Activated CD4-positive, alpha-beta memory T cell treated with anti-CD3 and anti-CD28 coated beads for 36 hours (primary cell): ENCODE measurements at regions not wholly inside any gene's neighbourhood (a gene's known extent, or its start where the extent isn't known, plus 50 kb on each side); places are given as distances from the start of the nearest gene placed in this dataset.

Source experiments
- CTCF ChIA-PET: fragments of 350-600 bp; sonication (Branson Sonifier 250); formaldehyde crosslinking; loops from one replicate; lab custom pipeline; 2021; ENCODE audit warnings: antibody characterized with exemption, inconsistent platforms; lab: Charles Lee
- POLR2A ChIA-PET: fragments of 350-600 bp; sonication (Branson Sonifier 250); formaldehyde crosslinking; loops from one replicate; lab custom pipeline; 2021; ENCODE audit warnings: antibody characterized with exemption; lab: Charles Lee
- DNase-seq: peaks from one replicate; pipeline ENCODE4 v3.0.0-alpha.2; 2020
- H3K27ac Mint-ChIP-seq: one replicate; pipeline ENCODE4 v1.8.0; 2021; ENCODE audit warnings: mixed read lengths
- H3K27me3 Mint-ChIP-seq: one replicate; pipeline ENCODE4 v1.8.0; 2021; ENCODE audit warnings: mixed read lengths
- H3K36me3 Mint-ChIP-seq: one replicate; pipeline ENCODE4 v1.8.0; 2021; ENCODE audit warnings: mixed read lengths
- H3K4me1 Mint-ChIP-seq: one replicate; pipeline ENCODE4 v1.8.0; 2021; ENCODE audit warnings: low read depth, mixed read lengths
- H3K4me3 Mint-ChIP-seq: one replicate; pipeline ENCODE4 v1.8.0; 2021; ENCODE audit warnings: mild to moderate bottlenecking, mixed read lengths
- H3K9me3 Mint-ChIP-seq: one replicate; pipeline ENCODE4 v1.8.0; 2021; ENCODE audit warnings: mixed read lengths
- intact Hi-C: fragments of 100-400 bp; cut with micrococcal nuclease; formaldehyde crosslinking; loops from one replicate; pipeline ENCODE4 v1.15.1; 2023

GRCh38 chr13:108444448-108444847 lies 174.9 kb downstream of the TNFSF13B start:
- Mint-ChIP-seq H3K36me3 (no peaks in the 10 kb centered on the region), H3K27me3 (peaks cover 2% of the 10 kb centered on the region), H3K9me3 (no peaks in the 10 kb centered on the region), H3K4me3 (no peak overlapping the region), H3K4me1 (no peaks in the 10 kb centered on the region), H3K27ac (no peak overlapping the region)
- no peak for DNase-seq
- CTCF ChIA-PET, result no interaction called here
- POLR2A ChIA-PET, result no interaction called here
- intact Hi-C loops, result no loop called here

- H3K27ac Mint-ChIP-seq, result no peak overlapping the region
These were observed 179.4 kb downstream of the TNFSF13B start for GRCh38 chr13:108448891-108449290.

GRCh38 chr13:108451121-108451520 lies 178.3 kb upstream of the MYO16 start:
- ChIA-PET CTCF (no interaction called here), POLR2A (no interaction called here)
- H3K4me3 Mint-ChIP-seq, result no peak overlapping the region
- no peaks in the 10 kb centered on the region for H3K36me3 Mint-ChIP-seq
- H3K4me1 Mint-ChIP-seq, result no peaks in the 10 kb centered on the region
- no peaks in the 10 kb centered on the region for H3K9me3 Mint-ChIP-seq
- DNase-seq, result no peak
- H3K27ac Mint-ChIP-seq, result no peak overlapping the region
- H3K27me3 Mint-ChIP-seq, result no peaks in the 10 kb centered on the region
- intact Hi-C loops, result no loop called here

More at GRCh38 chr13:108448891-108449290, 179.4 kb downstream of the TNFSF13B start:
- H3K9me3 Mint-ChIP-seq, result no peaks in the 10 kb centered on the region
- CTCF ChIA-PET, result no interaction called here
- intact Hi-C loops, result no loop called here
- H3K27me3 Mint-ChIP-seq, result no peaks in the 10 kb centered on the region
- H3K4me3 Mint-ChIP-seq, result no peak overlapping the region
- H3K36me3 Mint-ChIP-seq, result no peaks in the 10 kb centered on the region
- POLR2A ChIA-PET, result no interaction called here
- no peak for DNase-seq
- no peaks in the 10 kb centered on the region for H3K4me1 Mint-ChIP-seq

GRCh38 chr13:108455320-108455719 lies 174.1 kb upstream of the MYO16 start:
- intact Hi-C loops, result no loop called here
- no peaks in the 10 kb centered on the region for H3K27me3 Mint-ChIP-seq
- DNase-seq, result no peak
- POLR2A ChIA-PET, result no interaction called here
- no peak overlapping the region for H3K4me3 Mint-ChIP-seq
- H3K9me3 Mint-ChIP-seq, result peaks cover 5% of the 10 kb centered on the region
- CTCF ChIA-PET, result no interaction called here
- H3K27ac Mint-ChIP-seq, result no peak overlapping the region
- no peaks in the 10 kb centered on the region for H3K36me3 Mint-ChIP-seq
- no peaks in the 10 kb centered on the region for H3K4me1 Mint-ChIP-seq

- Mint-ChIP-seq H3K4me3 (no peak overlapping the region), H3K36me3 (no peaks in the 10 kb centered on the region), H3K27ac (no peak overlapping the region), H3K27me3 (no peaks in the 10 kb centered on the region), H3K4me1 (peaks cover 4% of the 10 kb centered on the region), H3K9me3 (peaks cover 5% of the 10 kb centered on the region)
- ChIA-PET POLR2A (no interaction called here), CTCF (no interaction called here)
- intact Hi-C loops, result no loop called here
- DNase-seq, result no peak
These were observed 169.4 kb upstream of the MYO16 start for GRCh38 chr13:108460043-108460442.

- intact Hi-C loops, result no loop called here
- ChIA-PET CTCF (no interaction called here), POLR2A (no interaction called here)
- H3K4me3 Mint-ChIP-seq, result no peak overlapping the region
- H3K27ac Mint-ChIP-seq, result no peak overlapping the region
- peaks cover 4% of the 10 kb centered on the region for H3K4me1 Mint-ChIP-seq
- H3K27me3 Mint-ChIP-seq, result no peaks in the 10 kb centered on the region
- no peaks in the 10 kb centered on the region for H3K36me3 Mint-ChIP-seq
- H3K9me3 Mint-ChIP-seq, result peaks cover 5% of the 10 kb centered on the region
- no peak for DNase-seq
These were observed 168.7 kb upstream of the MYO16 start for GRCh38 chr13:108460746-108461145.

- no peaks in the 10 kb centered on the region for H3K36me3 Mint-ChIP-seq
These were observed 166.1 kb upstream of the MYO16 start for GRCh38 chr13:108463340-108463739.

GRCh38 chr13:108470921-108471320 lies 158.5 kb upstream of the MYO16 start:
- Mint-ChIP-seq H3K36me3 (peaks cover 5% of the 10 kb centered on the region), H3K27me3 (no peaks in the 10 kb centered on the region), H3K4me1 (peaks cover 7% of the 10 kb centered on the region), H3K4me3 (no peak overlapping the region), H3K9me3 (peaks cover 7% of the 10 kb centered on the region), H3K27ac (no peak overlapping the region)
- CTCF ChIA-PET, result interaction anchor here (1.0 kb wide), 1 partner anchor 132 kb away, joined by 3 read pairs; no protein-coding TSS in a partner anchor
- intact Hi-C loops, result no loop called here
- DNase-seq, result no peak
- POLR2A ChIA-PET, result no interaction called here

More at GRCh38 chr13:108463340-108463739, 166.1 kb upstream of the MYO16 start:
- H3K4me1 Mint-ChIP-seq, result peaks cover 4% of the 10 kb centered on the region
- no peak for DNase-seq
- intact Hi-C loops, result no loop called here
- no peak overlapping the region for H3K27ac Mint-ChIP-seq
- peaks cover 3% of the 10 kb centered on the region for H3K9me3 Mint-ChIP-seq
- H3K27me3 Mint-ChIP-seq, result no peaks in the 10 kb centered on the region
- H3K4me3 Mint-ChIP-seq, result no peak overlapping the region
- ChIA-PET CTCF (no interaction called here), POLR2A (no interaction called here)

GRCh38 chr13:108475181-108475580 lies 154.2 kb upstream of the MYO16 start:
- ChIA-PET CTCF (no interaction called here), POLR2A (no interaction called here)
- Mint-ChIP-seq H3K9me3 (peaks cover 6% of the 10 kb centered on the region), H3K4me1 (peaks cover 6% of the 10 kb centered on the region), H3K27me3 (no peaks in the 10 kb centered on the region), H3K27ac (no peak overlapping the region), H3K4me3 (no peak overlapping the region), H3K36me3 (peaks cover 5% of the 10 kb centered on the region)
- DNase-seq, result no peak
- intact Hi-C loops, result no loop called here

GRCh38 chr13:108477376-108477775 lies 152.0 kb upstream of the MYO16 start:
- CTCF ChIA-PET, result no interaction called here
- H3K27me3 Mint-ChIP-seq, result no peaks in the 10 kb centered on the region
- no peak overlapping the region for H3K4me3 Mint-ChIP-seq
- no peak for DNase-seq
- no peaks in the 10 kb centered on the region for H3K36me3 Mint-ChIP-seq
- H3K27ac Mint-ChIP-seq, result no peak overlapping the region
- H3K9me3 Mint-ChIP-seq, result no peaks in the 10 kb centered on the region
- H3K4me1 Mint-ChIP-seq, result no peaks in the 10 kb centered on the region
- intact Hi-C loops, result no loop called here
- POLR2A ChIA-PET, result no interaction called here

- CTCF ChIA-PET, result no interaction called here
- intact Hi-C loops, result no loop called here
- Mint-ChIP-seq H3K4me1 (no peaks in the 10 kb centered on the region), H3K27me3 (no peaks in the 10 kb centered on the region), H3K36me3 (no peaks in the 10 kb centered on the region), H3K4me3 (no peak overlapping the region), H3K9me3 (no peaks in the 10 kb centered on the region), H3K27ac (no peak overlapping the region)
- POLR2A ChIA-PET, result no interaction called here
- no peak for DNase-seq
These were observed 151.2 kb upstream of the MYO16 start for GRCh38 chr13:108478179-108478578.

GRCh38 chr13:108483981-108484380 lies 145.4 kb upstream of the MYO16 start:
- no peak for DNase-seq
- intact Hi-C loops, result no loop called here
- no peak overlapping the region for H3K4me3 Mint-ChIP-seq
- no peaks in the 10 kb centered on the region for H3K27me3 Mint-ChIP-seq
- POLR2A ChIA-PET, result no interaction called here
- H3K9me3 Mint-ChIP-seq, result peaks cover 4% of the 10 kb centered on the region
- H3K4me1 Mint-ChIP-seq, result no peaks in the 10 kb centered on the region
- H3K36me3 Mint-ChIP-seq, result peaks cover 8% of the 10 kb centered on the region
- CTCF ChIA-PET, result no interaction called here
- no peak overlapping the region for H3K27ac Mint-ChIP-seq

GRCh38 chr13:108486096-108486495 lies 143.3 kb upstream of the MYO16 start:
- peaks cover 8% of the 10 kb centered on the region for H3K36me3 Mint-ChIP-seq
- ChIA-PET POLR2A (interaction anchor here (0.6 kb wide), 1 partner anchor 866 kb away, joined by 3 read pairs; no protein-coding TSS in a partner anchor), CTCF (no interaction called here)
- H3K27ac Mint-ChIP-seq, result no peak overlapping the region
- no peak for DNase-seq
- peaks cover 16% of the 10 kb centered on the region for H3K9me3 Mint-ChIP-seq
- no peak overlapping the region for H3K4me3 Mint-ChIP-seq
- no peaks in the 10 kb centered on the region for H3K27me3 Mint-ChIP-seq
- no peaks in the 10 kb centered on the region for H3K4me1 Mint-ChIP-seq
- intact Hi-C loops, result no loop called here
